Suprapubic skin (tissue), 4 donors: ENCODE measurements at regions not wholly inside any gene's neighbourhood (a gene's known extent, or its start where the extent isn't known, plus 50 kb on each side); places are given as distances from the start of the nearest gene placed in this dataset.

ENCODE experiments used
- EP300 ChIP-seq: sonication (generic); formaldehyde crosslinking; IDR thresholded peaks from one replicate; pipeline ENCODE4 v1.6.1; 2017; ENCODE audit warnings: antibody characterized with exemption
- POLR2AphosphoS5 ChIP-seq, 3 donors: sonication (generic); formaldehyde crosslinking; IDR thresholded peaks; one replicate each; pipeline ENCODE4 v1.6.1; 2017; ENCODE audit warnings: antibody characterized with exemption in 3 of 3

- TF ChIP-seq EP300 (no peak), POLR2AphosphoS5 (IDR thresholded peaks at IDR 0.05) (no peak)
Measured at GRCh38 chr15:24886538-24886937, 68.2 kb upstream of the SNRPN start.
